Psoas muscle (tissue), 7 donors: ENCODE measurements at regions not wholly inside any gene's neighbourhood (a gene's known extent, or its start where the extent isn't known, plus 50 kb on each side); places are given as distances from the start of the nearest gene placed in this dataset.

Experiments used
- ATAC-seq, 4 donors: fragments of 200-7000 bp; cut with Tn5 transposase; one replicate each; pipeline ENCODE4 v1.9.1; 2020; ENCODE audit warnings: moderate library complexity in 3 of 4, mild to moderate bottlenecking in 2 of 4
- DNase-seq, 2 donors: peaks; one replicate each; pipeline ENCODE4 v3.0.0-alpha.2; 2020
- H3K27ac ChIP-seq: fragments of 200-600 bp; one replicate; pipeline ENCODE4 v1.8.0; 2022
- H3K27me3 ChIP-seq, 3 donors: fragments of 200-600 bp in 1 of 3; one replicate each; pipeline versions ENCODE4 v1.6.1 to v1.8.0; 2013 to 2022; ENCODE audit warnings: low read length in 2 of 3, mild to moderate bottlenecking in 2 of 3, moderate library complexity in 1 of 3; ENCODE audit not compliant: insufficient read depth in 3 of 3
- H3K36me3 ChIP-seq, 2 donors: fragments of 200-600 bp in 1 of 2; one replicate each; pipeline versions ENCODE4 v1.6.1 to v1.8.0; 2013 to 2022; ENCODE audit warnings: low read depth in 1 of 2, mild to moderate bottlenecking in 1 of 2, moderate library complexity in 1 of 2; ENCODE audit not compliant: insufficient read depth in 1 of 2
- H3K4me1 ChIP-seq: fragments of 200-600 bp; one replicate; pipeline ENCODE4 v1.8.0; 2022
- H3K4me3 ChIP-seq: fragments of 200-600 bp; one replicate; pipeline ENCODE4 v1.8.0; 2022; ENCODE audit warnings: mild to moderate bottlenecking
- H3K9me3 ChIP-seq: fragments of 200-600 bp; one replicate; pipeline ENCODE4 v1.8.0; 2022
- CTCF ChIP-seq: fragments of 200-600 bp; IDR thresholded peaks from one replicate; pipeline ENCODE4 v1.8.0; 2022; ENCODE audit warnings: antibody characterized with exemption
- WGBS, 3 donors: extraction: QIAGEN DNeasy Blood & Tissue Kit; methylation state at CpG; one replicate each; pipeline versions ENCODE4 v1.1.6 to v1.1.7; 2013; 5-methylcytosine and 5-hydroxymethylcytosine counted together
- intact Hi-C, 2 donors: fragments of 100-400 bp; cut with DNase I; formaldehyde crosslinking; loops; one replicate each; pipeline versions ENCODE4 v1.11.0 to v1.14.2; 2022
- donor health status: healthy with polysubstance abuse.
- donor health status: DM: no; HTN: no; CAD: no; lungs with moderate emphysema.
- donor health status: Bipolar disorder and iron deficiency.
- donor health status: healthy.
- donor health status: DM: yes; HTN: yes; CAD: no.
- donor health status: DM: no; HTN: no; CAD: no.
- donor health status: DM: yes; HTN: yes; CAD: no.

- Histone ChIP-seq H3K4me3 (no peak overlapping the region), H3K9me3 (no peaks in the 10 kb centered on the region), H3K27me3 (no peaks in the 10 kb centered on the region), H3K4me1 (no peaks in the 10 kb centered on the region), H3K27ac (no peak overlapping the region), H3K36me3 (no peaks in the 10 kb centered on the region)
- intact Hi-C loops: no loop called here
- no peak for TF ChIP-seq CTCF
- ATAC-seq: no peak
- WGBS, 3 donors: 69 to 83% (median 79%) methylated on average over 2 of the region's 2 CpGs
- DNase-seq: no peak
Observed at GRCh38 chr1:218058730-218059129, 226.4 kb upstream of the RRP15 start.

- H3K27ac ChIP-seq: no peak overlapping the region
- no peak overlapping the region for H3K4me3 ChIP-seq
- no peaks in the 10 kb centered on the region for H3K9me3 ChIP-seq
- no peaks in the 10 kb centered on the region for H3K36me3 ChIP-seq
- peaks cover 0 to 3% (median 0%) of the 10 kb centered on the region in 3 donors for H3K27me3 ChIP-seq
- ATAC-seq (no peak), DNase-seq (no peak)
- 63 to 69% (median 69%) methylated on average over 5 of the region's 5 CpGs for WGBS, 3 donors
- H3K4me1 ChIP-seq: no peaks in the 10 kb centered on the region
- TF ChIP-seq CTCF: no peak
- intact Hi-C loops: no loop called here
Observed at GRCh38 chr1:218064426-218064825, 220.7 kb upstream of the RRP15 start.

GRCh38 chr1:218066332-218066731 is 218.8 kb upstream of the RRP15 start:
- ATAC-seq (no peak), DNase-seq (no peak)
- H3K4me1 ChIP-seq: no peaks in the 10 kb centered on the region
- H3K36me3 ChIP-seq: no peaks in the 10 kb centered on the region
- intact Hi-C loops: no loop called here
- no peaks in the 10 kb centered on the region for H3K9me3 ChIP-seq
- no peak overlapping the region for H3K4me3 ChIP-seq
- no peak overlapping the region for H3K27ac ChIP-seq
- H3K27me3 ChIP-seq: peaks cover 0 to 3% (median 0%) of the 10 kb centered on the region in 3 donors
- no peak for TF ChIP-seq CTCF
- 61 to 73% (median 63%) methylated on average over 3 of the region's 3 CpGs for WGBS, 3 donors

- peaks cover 0 to 3% (median 0%) of the 10 kb centered on the region in 3 donors for H3K27me3 ChIP-seq
- intact Hi-C loops: no loop called here
- ATAC-seq (no peak), DNase-seq (no peak)
- no peaks in the 10 kb centered on the region for H3K4me1 ChIP-seq
- TF ChIP-seq CTCF: no peak
- H3K9me3 ChIP-seq: no peaks in the 10 kb centered on the region
- H3K36me3 ChIP-seq: no peaks in the 10 kb centered on the region
- WGBS, 3 donors: 57 to 74% (median 70%) methylated on average over 1 of the region's 1 CpG
- no peak overlapping the region for H3K27ac ChIP-seq
- no peak overlapping the region for H3K4me3 ChIP-seq
Observed at GRCh38 chr1:218068241-218068640, 216.9 kb upstream of the RRP15 start.

- H3K9me3 ChIP-seq: no peaks in the 10 kb centered on the region
- no peak overlapping the region for H3K27ac ChIP-seq
- ATAC-seq (no peak), DNase-seq (no peak)
- H3K4me1 ChIP-seq: no peaks in the 10 kb centered on the region
- 31 to 32% (median 32%) methylated on average over 2 of the region's 2 CpGs for WGBS, 3 donors
- H3K27me3 ChIP-seq: peaks cover 0 to 2% (median 0%) of the 10 kb centered on the region in 3 donors
- H3K36me3 ChIP-seq: no peaks in the 10 kb centered on the region
- no peak for TF ChIP-seq CTCF
- H3K4me3 ChIP-seq: no peak overlapping the region
- intact Hi-C loops: no loop called here
Observed at GRCh38 chr1:218069180-218069579, 215.9 kb upstream of the RRP15 start.
